ENCODE measurements at regions not wholly inside any gene's neighbourhood (a gene's known extent, or its start where the extent isn't known, plus 50 kb on each side); places are given as distances from the start of the nearest gene placed in this dataset.

DNA sequence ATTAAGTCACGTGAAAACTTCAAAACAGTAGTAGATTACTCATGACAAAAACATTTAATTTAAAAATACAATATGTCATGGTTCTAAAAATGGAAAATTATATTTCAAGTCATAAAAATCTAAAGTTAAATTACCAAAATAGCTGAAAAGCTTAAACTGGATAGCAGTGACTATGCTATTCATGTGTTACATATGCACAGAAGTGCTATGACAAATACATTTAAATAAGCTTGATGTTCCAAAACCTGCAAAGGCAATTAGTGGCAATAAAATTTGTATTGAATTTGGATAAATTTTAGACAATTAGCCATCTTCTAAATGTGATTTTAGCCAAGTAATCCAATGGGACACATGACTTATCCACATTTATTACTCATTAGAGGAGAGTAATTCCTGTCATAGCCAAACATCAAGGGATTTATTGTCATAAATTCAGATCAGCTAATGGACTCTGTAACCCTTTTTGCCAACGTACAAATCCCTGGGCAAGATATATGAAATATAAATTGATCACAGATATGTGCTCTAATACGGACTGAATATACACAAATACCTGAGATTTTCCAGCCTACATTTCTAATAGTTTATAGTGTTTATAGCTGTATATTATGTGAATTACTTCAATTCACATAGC is 419.4 kb downstream of the ISL1 start:
- TF ChIP-seq, protein P1, sequence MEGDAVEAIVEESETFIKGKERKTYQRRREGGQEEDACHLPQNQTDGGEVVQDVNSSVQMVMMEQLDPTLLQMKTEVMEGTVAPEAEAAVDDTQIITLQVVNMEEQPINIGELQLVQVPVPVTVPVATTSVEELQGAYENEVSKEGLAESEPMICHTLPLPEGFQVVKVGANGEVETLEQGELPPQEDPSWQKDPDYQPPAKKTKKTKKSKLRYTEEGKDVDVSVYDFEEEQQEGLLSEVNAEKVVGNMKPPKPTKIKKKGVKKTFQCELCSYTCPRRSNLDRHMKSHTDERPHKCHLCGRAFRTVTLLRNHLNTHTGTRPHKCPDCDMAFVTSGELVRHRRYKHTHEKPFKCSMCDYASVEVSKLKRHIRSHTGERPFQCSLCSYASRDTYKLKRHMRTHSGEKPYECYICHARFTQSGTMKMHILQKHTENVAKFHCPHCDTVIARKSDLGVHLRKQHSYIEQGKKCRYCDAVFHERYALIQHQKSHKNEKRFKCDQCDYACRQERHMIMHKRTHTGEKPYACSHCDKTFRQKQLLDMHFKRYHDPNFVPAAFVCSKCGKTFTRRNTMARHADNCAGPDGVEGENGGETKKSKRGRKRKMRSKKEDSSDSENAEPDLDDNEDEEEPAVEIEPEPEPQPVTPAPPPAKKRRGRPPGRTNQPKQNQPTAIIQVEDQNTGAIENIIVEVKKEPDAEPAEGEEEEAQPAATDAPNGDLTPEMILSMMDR (IDR thresholded peaks at IDR 0.05), result no peak
- no peak for TF ChIP-seq POLR2A (IDR thresholded peaks at IDR 0.05)
- no peak for TF ChIP-seq POLR2AphosphoS5 (IDR thresholded peaks at IDR 0.05)
